ENCODE measurements at regions not wholly inside any gene's neighbourhood (a gene's known extent, or its start where the extent isn't known, plus 50 kb on each side); places are given as distances from the start of the nearest gene placed in this dataset.
"Not testable (repeated sequence)": the region's sequence is repeated elsewhere in the genome, so short reads cannot be mapped to it uniquely, and the experiment has no call there.

GRCh38 chr4:137393044-137393443 is 139.2 kb downstream of the PCDH18 start:
- no peak for DNase-seq

GRCh38 chr4:137390707-137391106 is 141.6 kb downstream of the PCDH18 start:
- DNase-seq, result no peak

GRCh38 chr4:137389911-137390520 is 142.3 kb downstream of the PCDH18 start:
- no peak for DNase-seq

- DNase-seq, result no peak
These were observed 144.4 kb downstream of the PCDH18 start for GRCh38 chr4:137387924-137388323.

GRCh38 chr4:137384476-137384875 is 147.8 kb downstream of the PCDH18 start:
- no peak for DNase-seq

- no peak for DNase-seq
These were observed 153.5 kb downstream of the PCDH18 start for GRCh38 chr4:137378821-137379220.

GRCh38 chr4:137378393-137378792 is 153.9 kb downstream of the PCDH18 start:
- DNase-seq, result no peak

GRCh38 chr4:137376312-137376711 is 156.0 kb downstream of the PCDH18 start:
- DNase-seq, result no peak

- no peak for DNase-seq
These were observed 157.0 kb downstream of the PCDH18 start for GRCh38 chr4:137375111-137375850.

GRCh38 chr4:137370679-137371078 is 161.6 kb downstream of the PCDH18 start:
- DNase-seq, result no peak

GRCh38 chr4:137370206-137370633 is 162.1 kb downstream of the PCDH18 start:
- DNase-seq, result no peak

- no peak for DNase-seq
These were observed 164.7 kb downstream of the PCDH18 start for GRCh38 chr4:137367620-137368019.

GRCh38 chr4:137363496-137363895 is 168.8 kb downstream of the PCDH18 start:
- no peak for DNase-seq

GRCh38 chr4:137361756-137362470 is 170.4 kb downstream of the PCDH18 start:
- DNase-seq, result no peak

GRCh38 chr4:137360761-137361160 is 171.5 kb downstream of the PCDH18 start:
- no peak for DNase-seq

GRCh38 chr4:137359691-137360315 is 172.5 kb downstream of the PCDH18 start:
- no peak for DNase-seq

- DNase-seq, result not testable (repeated sequence)
These were observed 177.7 kb downstream of the PCDH18 start for GRCh38 chr4:137354562-137354961.

GRCh38 chr4:137347371-137347770 is 184.9 kb downstream of the PCDH18 start:
- DNase-seq, result no peak

- no peak for DNase-seq
These were observed 186.7 kb downstream of the PCDH18 start for GRCh38 chr4:137345597-137345996.

- DNase-seq, result no peak
These were observed 189.1 kb downstream of the PCDH18 start for GRCh38 chr4:137343221-137343620.

- DNase-seq, result no peak
These were observed 199.3 kb downstream of the PCDH18 start for GRCh38 chr4:137333031-137333430.

- no peak for DNase-seq
These were observed 220.0 kb downstream of the PCDH18 start for GRCh38 chr4:137312257-137312656.

Data from islet precursor cell (in vitro differentiated cells).